ENCODE measurements at regions not wholly inside any gene's neighbourhood (a gene's known extent, or its start where the extent isn't known, plus 50 kb on each side); places are given as distances from the start of the nearest gene placed in this dataset.
"Not testable (repeated sequence)": the region's sequence is repeated elsewhere in the genome, so short reads cannot be mapped to it uniquely, and the experiment has no call there.

DNA sequence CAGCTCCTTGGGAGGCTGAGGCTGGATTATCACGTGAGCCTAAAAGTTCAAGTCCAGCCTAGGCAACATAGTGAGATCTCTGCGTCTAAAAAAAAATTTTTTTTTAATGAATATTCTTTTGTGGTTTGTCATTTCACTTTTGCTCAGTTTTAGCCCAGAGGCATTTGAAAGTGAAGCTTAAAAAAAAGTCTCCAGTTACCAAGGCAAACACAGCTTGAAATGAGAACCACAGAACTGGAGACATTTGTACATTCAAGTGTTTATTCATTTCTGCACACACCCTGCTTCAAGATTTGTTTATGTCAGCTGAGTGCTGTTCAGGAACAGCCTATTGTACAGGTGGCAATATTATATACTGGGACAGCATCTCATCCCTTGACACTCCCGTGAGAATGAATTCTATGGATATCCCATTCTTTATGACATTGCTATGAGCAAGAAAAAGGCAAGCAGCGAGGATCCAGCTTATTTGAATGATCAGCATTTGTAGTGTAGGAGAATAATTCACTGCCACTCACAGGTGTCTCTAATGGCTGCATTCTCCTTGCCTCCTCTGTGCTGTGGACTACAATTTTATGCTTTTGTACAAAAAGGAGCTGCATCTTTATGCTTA, 444.8 kb upstream of the GRM7 start:
- TF ChIP-seq, protein P1, sequence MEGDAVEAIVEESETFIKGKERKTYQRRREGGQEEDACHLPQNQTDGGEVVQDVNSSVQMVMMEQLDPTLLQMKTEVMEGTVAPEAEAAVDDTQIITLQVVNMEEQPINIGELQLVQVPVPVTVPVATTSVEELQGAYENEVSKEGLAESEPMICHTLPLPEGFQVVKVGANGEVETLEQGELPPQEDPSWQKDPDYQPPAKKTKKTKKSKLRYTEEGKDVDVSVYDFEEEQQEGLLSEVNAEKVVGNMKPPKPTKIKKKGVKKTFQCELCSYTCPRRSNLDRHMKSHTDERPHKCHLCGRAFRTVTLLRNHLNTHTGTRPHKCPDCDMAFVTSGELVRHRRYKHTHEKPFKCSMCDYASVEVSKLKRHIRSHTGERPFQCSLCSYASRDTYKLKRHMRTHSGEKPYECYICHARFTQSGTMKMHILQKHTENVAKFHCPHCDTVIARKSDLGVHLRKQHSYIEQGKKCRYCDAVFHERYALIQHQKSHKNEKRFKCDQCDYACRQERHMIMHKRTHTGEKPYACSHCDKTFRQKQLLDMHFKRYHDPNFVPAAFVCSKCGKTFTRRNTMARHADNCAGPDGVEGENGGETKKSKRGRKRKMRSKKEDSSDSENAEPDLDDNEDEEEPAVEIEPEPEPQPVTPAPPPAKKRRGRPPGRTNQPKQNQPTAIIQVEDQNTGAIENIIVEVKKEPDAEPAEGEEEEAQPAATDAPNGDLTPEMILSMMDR (IDR thresholded peaks at IDR 0.05; ENCODE audit: insufficient read depth, low read depth, low read length): no peak
- no peak for DNase-seq (ENCODE audit: low read depth)
- Histone ChIP-seq H3K36me3 (ENCODE audit: control insufficient read depth, insufficient read depth, low read length) (no peaks in the 10 kb centered on the region), H3K4me3 (ENCODE audit: low read depth, low read length) (no peak overlapping the region), H3K27me3 (ENCODE audit: control insufficient read depth, insufficient read depth, low read length) (no peaks in the 10 kb centered on the region)
- ChIA-PET POLR2A (no interaction called here), CTCF (interaction anchor here (0.6 kb wide), 1 partner anchor 15 kb away, joined by 3 read pairs; no protein-coding TSS in a partner anchor)

DNA sequence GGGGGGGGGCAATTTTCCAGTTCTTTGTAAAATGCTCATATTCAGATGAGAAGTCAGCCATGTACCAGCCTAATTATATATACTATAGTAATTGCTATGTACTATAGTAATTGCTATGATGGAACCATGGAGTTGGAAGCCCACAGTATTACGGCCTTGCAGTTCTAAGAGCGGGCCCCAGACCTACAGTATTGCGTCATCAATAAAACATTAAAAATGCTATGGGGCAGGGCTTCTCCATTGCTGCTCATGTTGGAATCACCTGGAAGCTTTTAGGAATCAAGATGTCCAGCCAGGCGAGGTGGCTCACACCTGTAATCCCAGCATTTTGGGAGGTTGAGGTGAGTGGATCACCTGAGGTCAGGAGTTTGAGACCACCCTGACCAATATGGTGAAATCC, 443.7 kb upstream of the GRM7 start:
- ChIA-PET POLR2A (no interaction called here), CTCF (interaction anchor here (0.6 to 0.7 kb wide), 2 partner anchors 14 to 77 kb away, joined by 3 to 4 read pairs; no protein-coding TSS in a partner anchor)
- Histone ChIP-seq H3K27me3 (ENCODE audit: control insufficient read depth, insufficient read depth, low read length) (no peaks in the 10 kb centered on the region), H3K4me3 (ENCODE audit: low read depth, low read length) (no peak overlapping the region), H3K36me3 (ENCODE audit: control insufficient read depth, insufficient read depth, low read length) (no peaks in the 10 kb centered on the region)
- no peak for DNase-seq (ENCODE audit: low read depth)
- TF ChIP-seq, protein P1 (IDR thresholded peaks at IDR 0.05; ENCODE audit: insufficient read depth, low read depth, low read length): no peak

- ChIA-PET CTCF (no interaction called here), POLR2A (no interaction called here)
- H3K36me3 ChIP-seq (ENCODE audit: control insufficient read depth, insufficient read depth, low read length): no peaks in the 10 kb centered on the region
Observed at GRCh38 chr3:6418485-6418884, 442.4 kb upstream of the GRM7 start.

GRCh38 chr3:6421666-6422445, 439.1 kb upstream of the GRM7 start:
- Histone ChIP-seq H3K36me3 (ENCODE audit: control insufficient read depth, insufficient read depth, low read length) (no peaks in the 10 kb centered on the region), H3K4me3 (ENCODE audit: low read depth, low read length) (no peak overlapping the region), H3K27me3 (ENCODE audit: control insufficient read depth, insufficient read depth, low read length) (no peaks in the 10 kb centered on the region)
- TF ChIP-seq, protein P1 (IDR thresholded peaks at IDR 0.05; ENCODE audit: insufficient read depth, low read depth, low read length): no peak
- CTCF ChIA-PET: no interaction called here
- POLR2A ChIA-PET: no interaction called here
- DNase-seq (ENCODE audit: low read depth): no peak

More at GRCh38 chr3:6418485-6418884, 442.4 kb upstream of the GRM7 start:
- H3K27me3 ChIP-seq (ENCODE audit: control insufficient read depth, insufficient read depth, low read length): no peaks in the 10 kb centered on the region
- TF ChIP-seq, protein P1 (IDR thresholded peaks at IDR 0.05; ENCODE audit: insufficient read depth, low read depth, low read length): no peak
- no peak for DNase-seq (ENCODE audit: low read depth)
- no peak overlapping the region for H3K4me3 ChIP-seq (ENCODE audit: low read depth, low read length)

- Histone ChIP-seq H3K36me3 (ENCODE audit: control insufficient read depth, insufficient read depth, low read length) (no peaks in the 10 kb centered on the region), H3K4me3 (ENCODE audit: low read depth, low read length) (no peak overlapping the region), H3K27me3 (ENCODE audit: control insufficient read depth, insufficient read depth, low read length) (no peaks in the 10 kb centered on the region)
- CTCF ChIA-PET: no interaction called here
- no peak for DNase-seq (ENCODE audit: low read depth)
- POLR2A ChIA-PET: no interaction called here
- TF ChIP-seq, protein P1 (IDR thresholded peaks at IDR 0.05; ENCODE audit: insufficient read depth, low read depth, low read length): no peak
Observed at GRCh38 chr3:6425289-6425820, 435.6 kb upstream of the GRM7 start.

DNA sequence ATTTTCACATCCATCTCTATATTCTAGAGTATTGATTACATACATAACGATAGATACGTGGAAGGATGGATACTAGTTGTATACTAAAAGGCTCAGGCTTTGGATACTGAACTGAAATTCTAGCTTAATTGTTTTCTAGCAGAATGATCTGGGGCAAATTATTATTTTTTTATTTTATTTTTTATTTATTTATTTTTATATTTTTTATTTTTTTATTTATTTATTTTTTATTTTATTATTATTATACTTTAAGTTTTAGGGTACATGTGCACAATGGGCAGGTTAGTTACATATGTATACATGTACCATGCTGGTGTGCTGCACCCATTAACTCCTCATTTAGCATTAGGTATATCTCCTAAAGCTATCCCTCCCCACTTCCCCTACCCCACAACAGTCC, 432.6 kb upstream of the GRM7 start:
- H3K36me3 ChIP-seq (ENCODE audit: control insufficient read depth, insufficient read depth, low read length); DNase-seq (ENCODE audit: low read depth); H3K4me3 ChIP-seq (ENCODE audit: low read depth, low read length); POLR2A ChIA-PET; H3K27me3 ChIP-seq (ENCODE audit: control insufficient read depth, insufficient read depth, low read length): not testable (repeated sequence)
- CTCF ChIA-PET: interaction anchor here (0.9 kb wide), 1 partner anchor 14 kb away, joined by 4 read pairs; no protein-coding TSS in a partner anchor

All from BJ (cell line).